ENCODE measurements at regions not wholly inside any gene's neighbourhood (a gene's known extent, or its start where the extent isn't known, plus 50 kb on each side); places are given as distances from the start of the nearest gene placed in this dataset.

DNA sequence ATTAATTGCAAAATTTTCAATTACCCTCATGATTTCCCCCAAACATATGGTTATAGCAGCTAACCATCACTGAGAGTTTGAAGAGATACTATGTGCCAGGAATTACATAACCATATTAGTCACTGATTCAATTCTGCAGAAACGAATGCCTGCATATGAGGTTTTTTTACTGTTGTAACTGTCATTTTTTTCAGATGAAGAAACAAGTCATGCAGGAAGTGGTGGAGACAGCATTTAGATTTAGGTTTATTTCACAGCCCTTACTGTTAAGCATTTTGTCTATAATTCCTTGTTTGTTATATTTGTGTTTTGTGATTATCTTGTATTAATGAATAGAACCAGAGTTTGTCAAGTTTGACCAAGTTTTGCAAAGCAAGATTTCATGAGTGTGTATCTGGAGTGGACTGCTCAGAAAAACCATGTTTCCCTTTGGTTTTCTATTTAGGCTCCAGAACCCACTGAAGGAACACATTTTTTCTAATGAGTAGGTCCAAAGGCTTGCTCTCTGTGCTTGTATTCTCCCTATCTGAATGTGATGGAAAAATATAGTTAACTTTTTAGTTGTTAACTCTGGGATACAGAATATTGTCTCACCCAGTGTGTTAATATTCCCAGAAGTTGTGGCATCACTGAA is 308.5 kb upstream of the ADAMTS5 start:
- TF ChIP-seq POLR2AphosphoS5 (IDR thresholded peaks at IDR 0.05; ENCODE audit: low read depth, low read length), result no peak
- TF ChIP-seq, protein P1, sequence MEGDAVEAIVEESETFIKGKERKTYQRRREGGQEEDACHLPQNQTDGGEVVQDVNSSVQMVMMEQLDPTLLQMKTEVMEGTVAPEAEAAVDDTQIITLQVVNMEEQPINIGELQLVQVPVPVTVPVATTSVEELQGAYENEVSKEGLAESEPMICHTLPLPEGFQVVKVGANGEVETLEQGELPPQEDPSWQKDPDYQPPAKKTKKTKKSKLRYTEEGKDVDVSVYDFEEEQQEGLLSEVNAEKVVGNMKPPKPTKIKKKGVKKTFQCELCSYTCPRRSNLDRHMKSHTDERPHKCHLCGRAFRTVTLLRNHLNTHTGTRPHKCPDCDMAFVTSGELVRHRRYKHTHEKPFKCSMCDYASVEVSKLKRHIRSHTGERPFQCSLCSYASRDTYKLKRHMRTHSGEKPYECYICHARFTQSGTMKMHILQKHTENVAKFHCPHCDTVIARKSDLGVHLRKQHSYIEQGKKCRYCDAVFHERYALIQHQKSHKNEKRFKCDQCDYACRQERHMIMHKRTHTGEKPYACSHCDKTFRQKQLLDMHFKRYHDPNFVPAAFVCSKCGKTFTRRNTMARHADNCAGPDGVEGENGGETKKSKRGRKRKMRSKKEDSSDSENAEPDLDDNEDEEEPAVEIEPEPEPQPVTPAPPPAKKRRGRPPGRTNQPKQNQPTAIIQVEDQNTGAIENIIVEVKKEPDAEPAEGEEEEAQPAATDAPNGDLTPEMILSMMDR (IDR thresholded peaks at IDR 0.05), result no peak
- TF ChIP-seq, protein P2, sequence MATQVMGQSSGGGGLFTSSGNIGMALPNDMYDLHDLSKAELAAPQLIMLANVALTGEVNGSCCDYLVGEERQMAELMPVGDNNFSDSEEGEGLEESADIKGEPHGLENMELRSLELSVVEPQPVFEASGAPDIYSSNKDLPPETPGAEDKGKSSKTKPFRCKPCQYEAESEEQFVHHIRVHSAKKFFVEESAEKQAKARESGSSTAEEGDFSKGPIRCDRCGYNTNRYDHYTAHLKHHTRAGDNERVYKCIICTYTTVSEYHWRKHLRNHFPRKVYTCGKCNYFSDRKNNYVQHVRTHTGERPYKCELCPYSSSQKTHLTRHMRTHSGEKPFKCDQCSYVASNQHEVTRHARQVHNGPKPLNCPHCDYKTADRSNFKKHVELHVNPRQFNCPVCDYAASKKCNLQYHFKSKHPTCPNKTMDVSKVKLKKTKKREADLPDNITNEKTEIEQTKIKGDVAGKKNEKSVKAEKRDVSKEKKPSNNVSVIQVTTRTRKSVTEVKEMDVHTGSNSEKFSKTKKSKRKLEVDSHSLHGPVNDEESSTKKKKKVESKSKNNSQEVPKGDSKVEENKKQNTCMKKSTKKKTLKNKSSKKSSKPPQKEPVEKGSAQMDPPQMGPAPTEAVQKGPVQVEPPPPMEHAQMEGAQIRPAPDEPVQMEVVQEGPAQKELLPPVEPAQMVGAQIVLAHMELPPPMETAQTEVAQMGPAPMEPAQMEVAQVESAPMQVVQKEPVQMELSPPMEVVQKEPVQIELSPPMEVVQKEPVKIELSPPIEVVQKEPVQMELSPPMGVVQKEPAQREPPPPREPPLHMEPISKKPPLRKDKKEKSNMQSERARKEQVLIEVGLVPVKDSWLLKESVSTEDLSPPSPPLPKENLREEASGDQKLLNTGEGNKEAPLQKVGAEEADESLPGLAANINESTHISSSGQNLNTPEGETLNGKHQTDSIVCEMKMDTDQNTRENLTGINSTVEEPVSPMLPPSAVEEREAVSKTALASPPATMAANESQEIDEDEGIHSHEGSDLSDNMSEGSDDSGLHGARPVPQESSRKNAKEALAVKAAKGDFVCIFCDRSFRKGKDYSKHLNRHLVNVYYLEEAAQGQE (IDR thresholded peaks at IDR 0.05; ENCODE audit: insufficient read depth in 1 of 2, low read depth in 2 of 2, low read length in 1 of 2), result no peak
